ENCODE measurements at regions not wholly inside any gene's neighbourhood (a gene's known extent, or its start where the extent isn't known, plus 50 kb on each side); places are given as distances from the start of the nearest gene placed in this dataset.
"Not testable (repeated sequence)": the region's sequence is repeated elsewhere in the genome, so short reads cannot be mapped to it uniquely, and the experiment has no call there.

- no peak overlapping the region for H2AFZ ChIP-seq (replicated peaks)
These were observed 431.4 kb downstream of the KCNJ18 start for GRCh38 chr17:22123536-22124281.

DNA sequence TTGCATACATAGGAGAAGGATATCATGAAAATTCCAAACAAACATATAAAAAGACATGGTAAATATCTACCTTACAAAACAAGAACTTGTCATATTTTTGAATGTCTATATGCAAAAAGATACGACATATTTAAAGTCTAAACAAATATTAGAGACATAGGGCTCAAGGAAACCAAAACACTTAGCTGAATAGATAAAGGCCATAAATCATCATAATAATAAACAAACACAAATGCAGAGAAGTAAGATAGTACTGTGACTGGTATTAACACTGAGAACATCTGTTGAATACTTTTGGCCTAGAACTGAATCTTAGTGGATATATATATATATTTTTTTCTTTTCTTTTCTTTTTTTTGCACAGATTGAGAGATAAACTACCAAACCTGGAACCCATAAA, 435.8 kb downstream of the KCNJ18 start:
- no peaks in the 10 kb centered on the region for H3K36me3 ChIP-seq
- H3K27ac Mint-ChIP-seq, result no peak overlapping the region
- H3K4me3 Mint-ChIP-seq, result no peak overlapping the region
- no peaks in the 10 kb centered on the region for H4K20me1 ChIP-seq (ENCODE audit: low read depth)
- TF ChIP-seq EZH2 (IDR thresholded peaks at IDR 0.05), result no peak
- TF ChIP-seq, protein P1, sequence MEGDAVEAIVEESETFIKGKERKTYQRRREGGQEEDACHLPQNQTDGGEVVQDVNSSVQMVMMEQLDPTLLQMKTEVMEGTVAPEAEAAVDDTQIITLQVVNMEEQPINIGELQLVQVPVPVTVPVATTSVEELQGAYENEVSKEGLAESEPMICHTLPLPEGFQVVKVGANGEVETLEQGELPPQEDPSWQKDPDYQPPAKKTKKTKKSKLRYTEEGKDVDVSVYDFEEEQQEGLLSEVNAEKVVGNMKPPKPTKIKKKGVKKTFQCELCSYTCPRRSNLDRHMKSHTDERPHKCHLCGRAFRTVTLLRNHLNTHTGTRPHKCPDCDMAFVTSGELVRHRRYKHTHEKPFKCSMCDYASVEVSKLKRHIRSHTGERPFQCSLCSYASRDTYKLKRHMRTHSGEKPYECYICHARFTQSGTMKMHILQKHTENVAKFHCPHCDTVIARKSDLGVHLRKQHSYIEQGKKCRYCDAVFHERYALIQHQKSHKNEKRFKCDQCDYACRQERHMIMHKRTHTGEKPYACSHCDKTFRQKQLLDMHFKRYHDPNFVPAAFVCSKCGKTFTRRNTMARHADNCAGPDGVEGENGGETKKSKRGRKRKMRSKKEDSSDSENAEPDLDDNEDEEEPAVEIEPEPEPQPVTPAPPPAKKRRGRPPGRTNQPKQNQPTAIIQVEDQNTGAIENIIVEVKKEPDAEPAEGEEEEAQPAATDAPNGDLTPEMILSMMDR (IDR thresholded peaks at IDR 0.05), result no peak
- no peak for TF ChIP-seq EZH2phosphoT487 (IDR thresholded peaks at IDR 0.05)
- peaks cover 25% of the 10 kb centered on the region for H3K9me3 Mint-ChIP-seq
- H3K4me1 Mint-ChIP-seq, result no peaks in the 10 kb centered on the region
- H3K27ac ChIP-seq, result no peak overlapping the region
- H3K4me2 ChIP-seq, result no peak overlapping the region
- no peaks in the 10 kb centered on the region for H3K36me3 Mint-ChIP-seq
- no peak overlapping the region for H3K4me3 ChIP-seq
- no peaks in the 10 kb centered on the region for H3F3A ChIP-seq (ENCODE audit: low read depth)
- H3K9me3 ChIP-seq (ENCODE audit: low read depth), result peaks cover 25% of the 10 kb centered on the region
- no peaks in the 10 kb centered on the region for H3K27me3 ChIP-seq
- no peak overlapping the region for H3K9ac ChIP-seq
- H3K4me1 ChIP-seq, result no peaks in the 10 kb centered on the region
- no peak overlapping the region for H2AFZ ChIP-seq (replicated peaks)
- DNase-seq (ENCODE audit: low spot score), result no peak
- H3K27me3 Mint-ChIP-seq (ENCODE audit: insufficient read depth, low read depth), result peaks cover 4% of the 10 kb centered on the region
- H3K79me2 ChIP-seq (ENCODE audit: low read depth), result no peaks in the 10 kb centered on the region

More at GRCh38 chr17:22123536-22124281, 431.4 kb downstream of the KCNJ18 start:
- Mint-ChIP-seq H3K36me3 (no peaks in the 10 kb centered on the region), H3K27me3 (ENCODE audit: insufficient read depth, low read depth) (no peaks in the 10 kb centered on the region), H3K27ac (no peak overlapping the region), H3K9me3 (peaks cover 2% of the 10 kb centered on the region), H3K4me3 (no peak overlapping the region), H3K4me1 (no peaks in the 10 kb centered on the region)
- no peak for DNase-seq (ENCODE audit: low spot score)
- Histone ChIP-seq H3F3A (ENCODE audit: low read depth) (no peaks in the 10 kb centered on the region), H3K36me3 (no peaks in the 10 kb centered on the region), H3K27me3 (no peaks in the 10 kb centered on the region), H3K27ac (no peak overlapping the region), H3K4me3 (no peak overlapping the region), H4K20me1 (ENCODE audit: low read depth) (no peaks in the 10 kb centered on the region), H3K4me1 (no peaks in the 10 kb centered on the region), H3K79me2 (ENCODE audit: low read depth) (no peaks in the 10 kb centered on the region), H3K9ac (no peak overlapping the region), H3K4me2 (no peak overlapping the region), H3K9me3 (ENCODE audit: low read depth) (peaks cover 10% of the 10 kb centered on the region)
- TF ChIP-seq EZH2 (IDR thresholded peaks at IDR 0.05) (no peak), EZH2phosphoT487 (IDR thresholded peaks at IDR 0.05) (no peak)
- TF ChIP-seq, protein P1 (IDR thresholded peaks at IDR 0.05), result no peak

GRCh38 chr17:22128723-22129122, 436.4 kb downstream of the KCNJ18 start:
- no peak overlapping the region for H3K4me3 ChIP-seq
- H3K4me2 ChIP-seq, result no peak overlapping the region
- H2AFZ ChIP-seq (replicated peaks), result no peak overlapping the region
- Mint-ChIP-seq H3K4me1 (no peaks in the 10 kb centered on the region), H3K27me3 (ENCODE audit: insufficient read depth, low read depth) (peaks cover 5% of the 10 kb centered on the region), H3K4me3 (no peak overlapping the region), H3K27ac (no peak overlapping the region), H3K9me3 (peaks cover 29% of the 10 kb centered on the region), H3K36me3 (no peaks in the 10 kb centered on the region)
- H3K9me3 ChIP-seq (ENCODE audit: low read depth), result peaks cover 30% of the 10 kb centered on the region
- no peaks in the 10 kb centered on the region for H3K4me1 ChIP-seq
- no peak overlapping the region for H3K9ac ChIP-seq
- TF ChIP-seq, protein P1 (IDR thresholded peaks at IDR 0.05), result no peak
- TF ChIP-seq EZH2 (IDR thresholded peaks at IDR 0.05), result no peak
- no peak for TF ChIP-seq EZH2phosphoT487 (IDR thresholded peaks at IDR 0.05)
- no peaks in the 10 kb centered on the region for H3F3A ChIP-seq (ENCODE audit: low read depth)
- H3K79me2 ChIP-seq (ENCODE audit: low read depth), result no peaks in the 10 kb centered on the region
- no peaks in the 10 kb centered on the region for H3K27me3 ChIP-seq
- no peaks in the 10 kb centered on the region for H3K36me3 ChIP-seq
- no peaks in the 10 kb centered on the region for H4K20me1 ChIP-seq (ENCODE audit: low read depth)
- no peak for DNase-seq (ENCODE audit: low spot score)
- no peak overlapping the region for H3K27ac ChIP-seq

DNA sequence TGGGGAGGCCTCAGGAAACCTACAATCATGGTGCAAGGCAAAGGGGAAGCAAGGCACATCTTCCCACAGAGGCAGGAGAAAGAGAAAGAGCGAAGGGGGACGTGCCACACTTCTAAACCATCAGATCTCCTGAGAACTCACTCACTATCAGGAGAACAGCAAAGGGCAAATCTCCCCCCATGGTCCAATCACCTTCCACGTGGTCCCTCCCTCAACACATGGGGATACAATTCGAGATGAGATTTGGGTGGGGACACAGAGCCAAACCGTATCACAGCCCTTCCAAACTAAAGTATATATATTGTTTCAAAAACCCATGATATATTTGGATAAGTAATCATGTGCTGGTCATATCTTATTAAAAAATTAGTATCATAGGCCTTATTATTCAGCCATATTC, 437.6 kb downstream of the KCNJ18 start:
- H3K27ac Mint-ChIP-seq, H3K4me1 ChIP-seq: not testable (repeated sequence)
- peaks cover 30% of the 10 kb centered on the region for H3K9me3 Mint-ChIP-seq

More for the DNA sequence above, 437.6 kb downstream of the KCNJ18 start:
- H3F3A ChIP-seq (ENCODE audit: low read depth); H3K36me3 Mint-ChIP-seq; H2AFZ ChIP-seq (replicated peaks); H3K79me2 ChIP-seq (ENCODE audit: low read depth); H3K4me3 Mint-ChIP-seq; H3K36me3 ChIP-seq; H3K27me3 ChIP-seq; H3K4me2 ChIP-seq; H3K4me1 Mint-ChIP-seq; H3K9ac ChIP-seq; H4K20me1 ChIP-seq (ENCODE audit: low read depth); H3K27ac ChIP-seq; H3K27me3 Mint-ChIP-seq (ENCODE audit: insufficient read depth, low read depth); H3K4me3 ChIP-seq; DNase-seq (ENCODE audit: low spot score): not testable (repeated sequence)
- H3K9me3 ChIP-seq (ENCODE audit: low read depth), result peaks cover 31% of the 10 kb centered on the region

Data from neural progenitor cell (in vitro differentiated cells).